ENCODE measurements at regions not wholly inside any gene's neighbourhood (a gene's known extent, or its start where the extent isn't known, plus 50 kb on each side); places are given as distances from the start of the nearest gene placed in this dataset.

GRCh38 chrX:10831716-10832502 lies 211.5 kb upstream of the MID1 start:
- Histone ChIP-seq H3K27me3 (ENCODE audit: insufficient read depth, low read length, poor library complexity) (no peaks in the 10 kb centered on the region), H3K36me3 (ENCODE audit: insufficient read depth, low read length) (no peaks in the 10 kb centered on the region), H4K20me1 (ENCODE audit: insufficient read depth, low read length) (no peaks in the 10 kb centered on the region), H3K9me3 (ENCODE audit: insufficient read depth, low read length, severe bottlenecking) (no peaks in the 10 kb centered on the region), H3K4me2 (ENCODE audit: insufficient read depth, low read length) (no peak overlapping the region), H3K79me2 (ENCODE audit: insufficient read depth, low read length) (no peaks in the 10 kb centered on the region), H2AFZ (ENCODE audit: low read depth, low read length) (no peak overlapping the region), H3K4me3 (ENCODE audit: low read depth in 1 of 2, low read length in 2 of 2) (no peak overlapping the region), H3K9ac (ENCODE audit: low read depth, low read length) (no peak overlapping the region), H3K27ac (ENCODE audit: low read length) (no peak overlapping the region), H3K4me1 (ENCODE audit: insufficient read depth, low read length) (no peaks in the 10 kb centered on the region)
- no peak for TF ChIP-seq CTCF (IDR thresholded peaks at IDR 0.05; ENCODE audit: borderline replicate concordance, extremely low read depth, low read length, poor library complexity, severe bottlenecking)
- TF ChIP-seq EZH2 (IDR thresholded peaks at IDR 0.05; ENCODE audit: borderline replicate concordance, low read depth, low read length, severe bottlenecking) = no peak
- ATAC-seq (ENCODE audit: insufficient read depth, low read depth) (no peak), DNase-seq (no peak)

GRCh38 chrX:10833299-10834169 lies 213.1 kb upstream of the MID1 start:
- ATAC-seq (ENCODE audit: insufficient read depth, low read depth) (no peak), DNase-seq (no peak)
- Histone ChIP-seq H3K27ac (ENCODE audit: low read length) (no peak overlapping the region), H3K27me3 (ENCODE audit: insufficient read depth, low read length, poor library complexity) (no peaks in the 10 kb centered on the region), H3K9ac (ENCODE audit: low read depth, low read length) (no peak overlapping the region), H3K4me2 (ENCODE audit: insufficient read depth, low read length) (no peak overlapping the region), H3K36me3 (ENCODE audit: insufficient read depth, low read length) (no peaks in the 10 kb centered on the region), H3K9me3 (ENCODE audit: insufficient read depth, low read length, severe bottlenecking) (no peaks in the 10 kb centered on the region), H3K79me2 (ENCODE audit: insufficient read depth, low read length) (no peaks in the 10 kb centered on the region), H2AFZ (ENCODE audit: low read depth, low read length) (no peak overlapping the region), H3K4me3 (ENCODE audit: low read depth in 1 of 2, low read length in 2 of 2) (no peak overlapping the region), H4K20me1 (ENCODE audit: insufficient read depth, low read length) (no peaks in the 10 kb centered on the region), H3K4me1 (ENCODE audit: insufficient read depth, low read length) (no peaks in the 10 kb centered on the region)
- TF ChIP-seq CTCF (IDR thresholded peaks at IDR 0.05; ENCODE audit: borderline replicate concordance, extremely low read depth, low read length, poor library complexity, severe bottlenecking) (no peak), EZH2 (IDR thresholded peaks at IDR 0.05; ENCODE audit: borderline replicate concordance, low read depth, low read length, severe bottlenecking) (no peak)

GRCh38 chrX:10841579-10841978 lies 221.2 kb upstream of the MID1 start:
- H3K27ac ChIP-seq (ENCODE audit: low read length) = no peak overlapping the region
- H4K20me1 ChIP-seq (ENCODE audit: insufficient read depth, low read length) = no peaks in the 10 kb centered on the region
- H3K4me1 ChIP-seq (ENCODE audit: insufficient read depth, low read length) = no peaks in the 10 kb centered on the region
- H3K4me2 ChIP-seq (ENCODE audit: insufficient read depth, low read length) = no peak overlapping the region
- no peaks in the 10 kb centered on the region for H3K36me3 ChIP-seq (ENCODE audit: insufficient read depth, low read length)
- no peaks in the 10 kb centered on the region for H3K79me2 ChIP-seq (ENCODE audit: insufficient read depth, low read length)
- H3K9me3 ChIP-seq (ENCODE audit: insufficient read depth, low read length, severe bottlenecking) = no peaks in the 10 kb centered on the region
- no peak for DNase-seq
- no peak overlapping the region for H3K9ac ChIP-seq (ENCODE audit: low read depth, low read length)
- no peak overlapping the region for H3K4me3 ChIP-seq (ENCODE audit: low read depth in 1 of 2, low read length in 2 of 2)
- no peak overlapping the region for H2AFZ ChIP-seq (ENCODE audit: low read depth, low read length)
- no peak for ATAC-seq (ENCODE audit: insufficient read depth, low read depth)
- H3K27me3 ChIP-seq (ENCODE audit: insufficient read depth, low read length, poor library complexity) = no peaks in the 10 kb centered on the region
- no peak for TF ChIP-seq EZH2 (IDR thresholded peaks at IDR 0.05; ENCODE audit: borderline replicate concordance, low read depth, low read length, severe bottlenecking)
- TF ChIP-seq CTCF (IDR thresholded peaks at IDR 0.05; ENCODE audit: borderline replicate concordance, extremely low read depth, low read length, poor library complexity, severe bottlenecking) = no peak

All from DND-41 (cell line).